BJ (cell line): ENCODE measurements at regions not wholly inside any gene's neighbourhood (a gene's known extent, or its start where the extent isn't known, plus 50 kb on each side); places are given as distances from the start of the nearest gene placed in this dataset.
A peak's percentile ranks its signal among the peaks of the same experiment; 100 is the strongest.

Experiments used
- CTCF ChIA-PET: fragments of 350-600 bp; formaldehyde crosslinking; extraction: SDS; loops from one replicate; lab custom pipeline; 2021; ENCODE audit warnings: antibody characterized with exemption, inconsistent platforms; lab: Yijun Ruan, JAX
- POLR2A ChIA-PET: fragments of 300-600 bp; sonication (Branson Sonifier 250); formaldehyde crosslinking; extraction: SDS; loops from one replicate; lab custom pipeline; 2021; ENCODE audit warnings: antibody characterized with exemption; lab: Charles Lee
- DNase-seq: peaks from one replicate; pipeline ENCODE4 v3.0.0-alpha.2; 2011; ENCODE audit warnings: low read depth
- H3K27me3 ChIP-seq: 2 replicates; pipeline ENCODE4 v1.6.0; 2011; ENCODE audit warnings: low read length; ENCODE audit not compliant: control insufficient read depth, insufficient read depth
- H3K36me3 ChIP-seq: 2 replicates; pipeline ENCODE4 v1.5.1; 2011; ENCODE audit warnings: low read length; ENCODE audit not compliant: control insufficient read depth, insufficient read depth
- H3K4me3 ChIP-seq: 2 replicates; pipeline ENCODE4 v1.5.1; 2011; ENCODE audit warnings: low read depth, mild to moderate bottlenecking, control low read depth, low read length
- TF ChIP-seq, protein P1 (sequence below): IDR thresholded peaks from 2 replicates; pipeline ENCODE4 v1.5.1; 2011; ENCODE audit warnings: low read depth, mild to moderate bottlenecking, control low read depth, inconsistent platforms, low read length, moderate library complexity; ENCODE audit not compliant: insufficient read depth

- Histone ChIP-seq H3K36me3 (no peaks in the 10 kb centered on the region), H3K4me3 (no peak overlapping the region), H3K27me3 (peaks cover 2% of the 10 kb centered on the region)
- TF ChIP-seq, protein P1, sequence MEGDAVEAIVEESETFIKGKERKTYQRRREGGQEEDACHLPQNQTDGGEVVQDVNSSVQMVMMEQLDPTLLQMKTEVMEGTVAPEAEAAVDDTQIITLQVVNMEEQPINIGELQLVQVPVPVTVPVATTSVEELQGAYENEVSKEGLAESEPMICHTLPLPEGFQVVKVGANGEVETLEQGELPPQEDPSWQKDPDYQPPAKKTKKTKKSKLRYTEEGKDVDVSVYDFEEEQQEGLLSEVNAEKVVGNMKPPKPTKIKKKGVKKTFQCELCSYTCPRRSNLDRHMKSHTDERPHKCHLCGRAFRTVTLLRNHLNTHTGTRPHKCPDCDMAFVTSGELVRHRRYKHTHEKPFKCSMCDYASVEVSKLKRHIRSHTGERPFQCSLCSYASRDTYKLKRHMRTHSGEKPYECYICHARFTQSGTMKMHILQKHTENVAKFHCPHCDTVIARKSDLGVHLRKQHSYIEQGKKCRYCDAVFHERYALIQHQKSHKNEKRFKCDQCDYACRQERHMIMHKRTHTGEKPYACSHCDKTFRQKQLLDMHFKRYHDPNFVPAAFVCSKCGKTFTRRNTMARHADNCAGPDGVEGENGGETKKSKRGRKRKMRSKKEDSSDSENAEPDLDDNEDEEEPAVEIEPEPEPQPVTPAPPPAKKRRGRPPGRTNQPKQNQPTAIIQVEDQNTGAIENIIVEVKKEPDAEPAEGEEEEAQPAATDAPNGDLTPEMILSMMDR, result no peak
- CTCF ChIA-PET, result interaction anchor here (0.9 to 1.9 kb wide), 6 partner anchors 9 to 606 kb away, joined by 3 to 8 read pairs (median 4); no protein-coding TSS in a partner anchor
- DNase-seq, result peak; percentile 65
- POLR2A ChIA-PET, result no interaction called here
Observed at GRCh38 chr5:174329738-174330137, 284.2 kb downstream of the NSG2 start.

DNA sequence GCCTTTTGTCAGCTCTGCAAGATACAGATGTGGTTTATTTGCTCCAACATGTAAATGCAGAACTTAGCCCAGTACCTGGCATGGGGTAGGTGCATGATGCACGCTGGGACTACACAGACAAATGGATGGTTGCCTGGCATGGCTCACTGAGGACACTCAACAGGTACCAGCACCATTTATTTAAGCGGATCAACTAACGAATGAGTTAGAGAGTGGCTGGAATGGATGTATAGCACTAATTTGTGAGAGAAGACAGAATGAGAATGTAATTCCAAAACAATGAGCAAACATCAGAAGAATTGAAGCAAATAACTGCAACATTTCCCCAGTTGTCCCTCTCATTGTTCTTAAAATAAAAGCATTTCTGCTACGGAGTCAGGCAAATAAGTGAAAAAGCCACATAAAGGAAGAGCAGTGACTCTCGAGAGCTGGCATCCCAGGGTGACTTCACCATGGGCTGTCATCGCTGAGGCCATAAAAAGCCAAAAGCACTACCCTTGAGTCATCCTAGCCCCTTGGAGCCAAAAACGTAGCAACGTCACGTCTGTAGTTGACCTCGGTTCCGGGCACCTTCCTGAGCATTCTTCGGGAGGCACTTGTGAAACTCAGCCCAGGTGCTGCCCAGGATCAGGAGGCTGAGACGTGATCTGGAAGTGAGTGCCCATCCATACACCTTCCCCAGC lies 290.3 kb downstream of the NSG2 start:
- CTCF ChIA-PET, result no interaction called here
- DNase-seq, result no peak

GRCh38 chr5:174336479-174336878 lies 291.0 kb downstream of the NSG2 start:
- no peaks in the 10 kb centered on the region for H3K27me3 ChIP-seq
- POLR2A ChIA-PET, result interaction anchor here (0.6 kb wide), 1 partner anchor 414 kb away, joined by 10 read pairs; no protein-coding TSS in a partner anchor
- DNase-seq, result no peak
- TF ChIP-seq, protein P1, result no peak
- CTCF ChIA-PET, result no interaction called here
- no peak overlapping the region for H3K4me3 ChIP-seq
- no peaks in the 10 kb centered on the region for H3K36me3 ChIP-seq

More for the DNA sequence above, 290.3 kb downstream of the NSG2 start:
- TF ChIP-seq, protein P1, result no peak
- no peaks in the 10 kb centered on the region for H3K36me3 ChIP-seq
- POLR2A ChIA-PET, result interaction anchor here (0.6 kb wide), 1 partner anchor 415 kb away, joined by 10 read pairs; no protein-coding TSS in a partner anchor
- no peaks in the 10 kb centered on the region for H3K27me3 ChIP-seq
- H3K4me3 ChIP-seq, result no peak overlapping the region

- TF ChIP-seq, protein P1, result no peak
- Histone ChIP-seq H3K36me3 (no peaks in the 10 kb centered on the region), H3K4me3 (no peak overlapping the region), H3K27me3 (no peaks in the 10 kb centered on the region)
- DNase-seq, result no peak
- POLR2A ChIA-PET, result no interaction called here
- CTCF ChIA-PET, result interaction anchor here (1.4 kb wide), 1 partner anchor 9 kb away, joined by 5 read pairs; no protein-coding TSS in a partner anchor
Observed at GRCh38 chr5:174337276-174338184, 292.0 kb downstream of the NSG2 start.
